ENCODE measurements at regions not wholly inside any gene's neighbourhood (a gene's known extent, or its start where the extent isn't known, plus 50 kb on each side); places are given as distances from the start of the nearest gene placed in this dataset.

DNA sequence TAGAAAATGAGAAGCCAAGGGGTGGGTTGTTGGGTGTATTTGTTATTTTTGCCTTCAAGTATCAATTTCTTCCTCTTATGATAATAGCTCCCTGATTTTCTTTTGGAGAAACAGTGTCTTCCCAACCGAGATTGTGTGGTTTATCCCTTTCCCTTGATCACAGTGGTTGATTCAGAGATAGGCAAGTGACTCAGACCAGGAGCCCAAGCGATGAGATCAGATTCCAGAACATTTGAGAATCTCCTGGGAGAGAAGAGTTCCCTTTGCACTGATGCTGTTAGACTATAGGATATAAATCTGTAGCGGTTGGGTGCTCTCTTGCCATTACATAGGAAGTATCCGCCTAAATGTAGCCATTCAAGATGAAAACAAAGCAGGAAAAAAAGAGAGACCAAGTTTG lies 90.1 kb upstream of the WDR26 start:
- TF ChIP-seq CTCF (IDR thresholded peaks at IDR 0.05) (no peak), POLR2A (IDR thresholded peaks at IDR 0.05) (no peak)

Measured in tibial nerve (tissue), 3 donors.